H1 (cell line): ENCODE measurements at regions not wholly inside any gene's neighbourhood (a gene's known extent, or its start where the extent isn't known, plus 50 kb on each side); places are given as distances from the start of the nearest gene placed in this dataset.

Experiments used
- CTCF ChIA-PET: fragments of 300-600 bp; sonication (Branson Sonifier 250); formaldehyde crosslinking; loops from one replicate; lab custom pipeline; 2021; ENCODE audit not compliant: partially characterized antibody; lab: Charles Lee
- POLR2A ChIA-PET: fragments of 300-600 bp; sonication (Branson Sonifier 250); formaldehyde crosslinking; loops from one replicate; lab custom pipeline; 2021; ENCODE audit warnings: inconsistent platforms; ENCODE audit not compliant: partially characterized antibody; lab: Charles Lee
- DNase-seq, 2 experiments: peaks; one replicate each; pipeline versions ENCODE4 v3.0.0 to v3.0.0-alpha.2; 2010 to 2022; ENCODE audit warnings: low spot score in 2 of 2, low read depth in 1 of 2, mixed read lengths in 1 of 2
- FAIRE-seq: peaks from 2 replicates; lab custom pipeline; 2011; peaks lifted over from hg19 to GRCh38; lab: Jason Lieb, UNC
- H2AFZ ChIP-seq: 2 replicates; pipeline ENCODE4 v1.8.1; 2012; ENCODE audit warnings: low read length, inconsistent platforms
- H2AK5ac ChIP-seq: 2 replicates; pipeline ENCODE4 v1.6.1; 2013; ENCODE audit warnings: low read depth, low read length
- H2BK120ac ChIP-seq: replicated peaks from 2 replicates; pipeline ENCODE3; 2013; ENCODE audit warnings: low read depth, low read length, inconsistent platforms
- H2BK12ac ChIP-seq: 2 replicates; pipeline ENCODE4 v1.6.1; 2013; ENCODE audit warnings: low read depth, low read length
- H2BK15ac ChIP-seq: 2 replicates; pipeline ENCODE4 v1.6.1; 2013; ENCODE audit warnings: low read length
- H2BK20ac ChIP-seq: 2 replicates; pipeline ENCODE4 v1.6.1; 2013; ENCODE audit warnings: low read length
- H2BK5ac ChIP-seq: 2 replicates; pipeline ENCODE4 v1.6.1; 2013; ENCODE audit warnings: low read depth, low read length
- H3K14ac ChIP-seq: 2 replicates; pipeline ENCODE4 v1.6.1; 2013; ENCODE audit warnings: inconsistent platforms; ENCODE audit not compliant: insufficient read length
- H3K18ac ChIP-seq: 2 replicates; pipeline ENCODE4 v1.6.1; 2013; ENCODE audit warnings: low read length; ENCODE audit errors: extremely low read depth
- H3K23ac ChIP-seq: 2 replicates; pipeline ENCODE4 v1.6.1; 2013; ENCODE audit warnings: inconsistent platforms; ENCODE audit not compliant: insufficient read length
- H3K23me2 ChIP-seq: 2 replicates; pipeline ENCODE4 v1.6.1; 2013; ENCODE audit warnings: low read depth, low read length
- H3K27ac ChIP-seq: 2 replicates; pipeline ENCODE4 v1.6.1; 2011; ENCODE audit warnings: low read depth, low read length, inconsistent platforms
- H3K27me3 ChIP-seq, 4 experiments: replicated peaks in 1 of 4; 1 replicate in 1 of 4; 2 replicates in 3 of 4; pipeline versions ENCODE4 v1.6.1 to v1.8.1; 2011 to 2013; ENCODE audit warnings: low read length in 3 of 4, mild to moderate bottlenecking in 3 of 4, inconsistent platforms in 2 of 4, mixed read lengths in 2 of 4, moderate library complexity in 1 of 4; ENCODE audit not compliant: control insufficient read depth in 3 of 4, insufficient read depth in 3 of 4; ENCODE audit errors: extremely low read depth in 1 of 4
- H3K36me3 ChIP-seq, 4 experiments: 2 replicates each; pipeline versions ENCODE4 v1.6.1 to v1.8.1; 2011 to 2013; ENCODE audit warnings: mild to moderate bottlenecking in 4 of 4, low read length in 3 of 4, moderate library complexity in 2 of 4, control low read depth in 1 of 4, inconsistent platforms in 1 of 4; ENCODE audit not compliant: insufficient read depth in 4 of 4, control insufficient read depth in 2 of 4
- H3K4ac ChIP-seq: replicated peaks from 2 replicates; pipeline ENCODE3; 2013; ENCODE audit warnings: low read length, low read depth, mixed read lengths, inconsistent platforms; ENCODE audit not compliant: insufficient read length
- H3K4me1 ChIP-seq, 4 experiments: replicated peaks in 1 of 4; 1 replicate in 1 of 4; 2 replicates in 3 of 4; pipeline versions ENCODE4 v1.6.1 to v1.8.1; 2011 to 2013; ENCODE audit warnings: low read length in 3 of 4, inconsistent platforms in 2 of 4, mixed read lengths in 1 of 4; ENCODE audit not compliant: insufficient read depth in 4 of 4, control insufficient read depth in 3 of 4
- H3K4me2 ChIP-seq, 2 experiments: 2 replicates each; pipeline versions ENCODE4 v1.6.1 to v1.8.1; 2011 to 2013; ENCODE audit warnings: low read depth in 2 of 2, low read length in 2 of 2, control low read depth in 1 of 2, inconsistent platforms in 1 of 2, mild to moderate bottlenecking in 1 of 2; ENCODE audit not compliant: insufficient read depth in 1 of 2
- H3K4me3 ChIP-seq, 4 experiments: fragments of 200-600, 300-600 bp in 1 of 4; sonication (generic), shearing (Covaris generic), sonication (Bioruptor Twin) in 1 of 4; 2 replicates each; pipeline versions ENCODE4 v1.5.1 to v1.8.1; 2011 to 2016; ENCODE audit warnings: low read length in 4 of 4, low read depth in 3 of 4, control low read depth in 2 of 4, inconsistent platforms in 2 of 4, mild to moderate bottlenecking in 2 of 4, mixed read lengths in 1 of 4, moderate library complexity in 1 of 4; ENCODE audit not compliant: insufficient read depth in 2 of 4; ENCODE audit errors: extremely low read depth in 1 of 4
- H3K56ac ChIP-seq: replicated peaks from 2 replicates; pipeline ENCODE3; 2013; ENCODE audit warnings: low read depth, mild to moderate bottlenecking, mixed read lengths, low read length, inconsistent platforms; ENCODE audit not compliant: insufficient read length
- H3K79me1 ChIP-seq: 2 replicates; pipeline ENCODE4 v1.6.1; 2013; ENCODE audit warnings: low read depth, low read length, control low read depth
- H3K79me2 ChIP-seq, 2 experiments: 2 replicates each; pipeline versions ENCODE4 v1.6.1 to v1.8.1; 2012 to 2013; ENCODE audit warnings: low read length in 2 of 2, mild to moderate bottlenecking in 2 of 2, inconsistent platforms in 1 of 2; ENCODE audit not compliant: insufficient read depth in 2 of 2, control insufficient read depth in 1 of 2
- H3K9ac ChIP-seq, 4 experiments: replicated peaks in 1 of 4; 1 replicate in 1 of 4; 2 replicates in 3 of 4; pipeline versions ENCODE4 v1.6.1 to v1.8.1; 2011 to 2013; ENCODE audit warnings: low read depth in 3 of 4, low read length in 3 of 4, control low read depth in 2 of 4, mild to moderate bottlenecking in 2 of 4, moderate library complexity in 2 of 4, inconsistent platforms in 1 of 4; ENCODE audit errors: extremely low read depth in 1 of 4
- H3K9me3 ChIP-seq, 2 experiments: 2 replicates each; pipeline versions ENCODE4 v1.6.1 to v1.8.1; 2012 to 2013; ENCODE audit warnings: mild to moderate bottlenecking in 2 of 2, moderate library complexity in 2 of 2, control low read depth in 1 of 2, inconsistent platforms in 1 of 2, low read depth in 1 of 2, low read length in 1 of 2, mixed read lengths in 1 of 2; ENCODE audit not compliant: insufficient read depth in 2 of 2
- H4K20me1 ChIP-seq, 2 experiments: replicated peaks in 1 of 2; 2 replicates each; pipeline versions ENCODE3 to v1.8.1; 2011 to 2013; ENCODE audit warnings: inconsistent platforms in 2 of 2, low read length in 2 of 2, mild to moderate bottlenecking in 1 of 2; ENCODE audit not compliant: insufficient read depth in 2 of 2, control insufficient read depth in 1 of 2
- H4K5ac ChIP-seq: 2 replicates; pipeline ENCODE4 v1.6.1; 2013; ENCODE audit warnings: low read length, low read depth, mixed read lengths, inconsistent platforms; ENCODE audit not compliant: insufficient read length
- H4K8ac ChIP-seq: 2 replicates; pipeline ENCODE4 v1.8.0; 2013; ENCODE audit warnings: mild to moderate bottlenecking, moderate library complexity, low read length, inconsistent platforms; ENCODE audit not compliant: insufficient read depth; ENCODE audit errors: extremely low read depth
- H4K91ac ChIP-seq: replicated peaks from 2 replicates; pipeline ENCODE3; 2013; ENCODE audit warnings: low read length, mixed read lengths, inconsistent platforms; ENCODE audit not compliant: insufficient read length
- BCL11A ChIP-seq, 2 experiments: IDR thresholded peaks; one replicate each; pipeline ENCODE4 v1.6.1; 2011; ENCODE audit warnings: low read depth in 2 of 2, low read length in 2 of 2, mild to moderate bottlenecking in 2 of 2
- BRCA1 ChIP-seq: IDR thresholded peaks from 2 replicates; pipeline ENCODE4 v1.6.1; 2012; ENCODE audit warnings: low read depth, low read length, improper control_type of control experiment
- EP300 ChIP-seq, 2 experiments: IDR thresholded peaks; 1 replicate in 1 of 2; 2 replicates in 1 of 2; pipeline ENCODE4 v1.6.1; 2011 to 2012; ENCODE audit warnings: low read depth in 2 of 2, low read length in 2 of 2, mild to moderate bottlenecking in 2 of 2, borderline replicate concordance in 1 of 2, inconsistent platforms in 1 of 2, moderate library complexity in 1 of 2
- KDM5A ChIP-seq: fragments of 200-600 bp; IDR thresholded peaks from 2 replicates; pipeline ENCODE4 v1.7.1; 2012; ENCODE audit warnings: mild to moderate bottlenecking, low read length, inconsistent platforms, mixed read lengths
- NRF1 ChIP-seq: IDR thresholded peaks from 2 replicates; pipeline ENCODE4 v1.6.1; 2011; ENCODE audit warnings: mild to moderate bottlenecking, low read depth, low read length, improper control_type of control experiment
- POLR2A ChIP-seq, 2 experiments: IDR thresholded peaks; 1 replicate in 1 of 2; 2 replicates in 1 of 2; pipeline ENCODE4 v1.6.1; 2011; ENCODE audit warnings: low read depth in 2 of 2, low read length in 2 of 2, mild to moderate bottlenecking in 2 of 2; ENCODE audit errors: control extremely low read depth in 1 of 2
- POU5F1 ChIP-seq: IDR thresholded peaks from 2 replicates; pipeline ENCODE4 v1.6.1; 2011; ENCODE audit warnings: low read depth, mild to moderate bottlenecking, low read length, moderate library complexity
- TCF12 ChIP-seq: IDR thresholded peaks from 2 replicates; pipeline ENCODE4 v1.6.1; 2011; ENCODE audit warnings: low read depth, mild to moderate bottlenecking, low read length
- TEAD4 ChIP-seq: IDR thresholded peaks from 2 replicates; pipeline ENCODE4 v1.6.1; 2012; ENCODE audit warnings: low read depth, low read length, inconsistent platforms, mixed read lengths
- YY1 ChIP-seq: IDR thresholded peaks from 2 replicates; pipeline ENCODE4 v1.6.1; 2011; ENCODE audit warnings: low read depth, mild to moderate bottlenecking, low read length
- ZNF274 ChIP-seq: IDR thresholded peaks from 2 replicates; pipeline ENCODE4 v1.7.0; 2012; ENCODE audit warnings: low read length, borderline replicate concordance; ENCODE audit errors: extremely low read depth
- WGBS, 2 experiments: shearing (Covaris generic) in 1 of 2; methylation state at CpG; one replicate each; pipeline versions ENCODE4 v1.1.6 to v1.1.7; 2013 to 2015; ENCODE audit warnings: low lambda C conversion rate in 2 of 2, mixed read lengths in 2 of 2, inconsistent platforms in 1 of 2, low coverage in 1 of 2, missing lambda C conversion rate in 1 of 2; ENCODE audit not compliant: insufficient replicate concordance in 2 of 2, insufficient coverage in 1 of 2, insufficient read length in 1 of 2; ENCODE audit errors: extremely low coverage in 1 of 2, missing lambda C conversion rate in 1 of 2; 5-methylcytosine and 5-hydroxymethylcytosine counted together

DNA sequence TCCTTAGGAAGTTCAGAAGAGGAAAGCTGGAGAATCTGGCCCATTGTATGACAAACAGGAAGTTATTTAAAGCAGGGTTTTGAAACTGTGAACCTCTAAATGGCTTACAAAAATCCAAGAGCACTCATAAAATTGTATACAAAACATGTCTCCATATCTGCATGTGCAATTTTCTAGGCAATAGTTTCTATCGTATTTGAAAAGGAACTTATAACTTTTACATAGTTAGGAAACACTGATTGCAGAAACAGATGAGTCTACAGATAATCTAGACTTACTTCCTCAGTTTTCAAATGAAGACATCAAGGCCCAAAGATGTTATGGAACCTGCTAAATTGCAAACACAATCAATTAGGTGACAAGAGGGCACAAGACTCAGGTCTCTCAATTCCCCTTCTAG, 53.3 kb upstream of the ETV6 start:
- Histone ChIP-seq H3K4me3 (no peak overlapping the region), H3K9ac (no peak overlapping the region)

More for the DNA sequence above, 53.3 kb upstream of the ETV6 start:
- Histone ChIP-seq H3K23ac (no peak overlapping the region), H3K36me3 (no peaks in the 10 kb centered on the region), H3K79me1 (no peaks in the 10 kb centered on the region), H2AK5ac (no peak overlapping the region), H4K20me1 (no peaks in the 10 kb centered on the region), H2AFZ (no peak overlapping the region), H4K91ac (no peak overlapping the region), H3K4me2 (no peak overlapping the region), H3K23me2 (no peaks in the 10 kb centered on the region), H3K18ac (no peak overlapping the region), H3K4me1 (peaks cover 0 to 4% (median 3%) of the 10 kb centered on the region in 4 experiments; a peak in 4 of 7 replicates), H2BK120ac (no peak overlapping the region), H3K4ac (no peak overlapping the region), H3K27ac (no peak overlapping the region), H2BK12ac (no peak overlapping the region), H3K56ac (no peak overlapping the region), H2BK5ac (no peak overlapping the region), H2BK20ac (no peak overlapping the region), H3K9me3 (no peaks in the 10 kb centered on the region), H4K5ac (no peak overlapping the region), H2BK15ac (no peak overlapping the region), H3K27me3 (no peaks in the 10 kb centered on the region), H3K14ac (no peak overlapping the region), H3K79me2 (no peaks in the 10 kb centered on the region), H4K8ac (no peak overlapping the region)
- WGBS, 2 experiments: 85% methylated on average over 1 of the region's 1 CpG; no CpG with 5 or more reads in 1 of the 2 experiments
- DNase-seq: no peak
- FAIRE-seq: no peak
- ChIA-PET POLR2A (interaction anchor here (1.8 to 6.6 kb wide), 2 partner anchors 12 to 28 kb away, joined by 3 to 35 read pairs; no protein-coding TSS in a partner anchor), CTCF (interaction anchor here (0.6 kb wide), 1 partner anchor 8 kb away, joined by 3 read pairs; no protein-coding TSS in a partner anchor)
- TF ChIP-seq POU5F1 (no peak), NRF1 (no peak), YY1 (no peak), ZNF274 (no peak), TCF12 (no peak), TEAD4 (no peak), POLR2A (IDR thresholded peaks at IDR 0.05; ENCODE audit: control extremely low read depth in 1 of 2, low read depth in 2 of 2, low read length in 2 of 2) (no peak), EP300 (IDR thresholded peaks at IDR 0.05; ENCODE audit: borderline replicate concordance in 1 of 2, low read depth in 2 of 2, low read length in 2 of 2) (no peak), KDM5A (no peak), BRCA1 (no peak), BCL11A (IDR thresholded peaks at IDR 0.05; ENCODE audit: low read depth in 2 of 2, low read length in 2 of 2) (no peak)
